MCF 10A (cell line): ENCODE measurements at regions not wholly inside any gene's neighbourhood (a gene's known extent, or its start where the extent isn't known, plus 50 kb on each side); places are given as distances from the start of the nearest gene placed in this dataset.
"Not testable (repeated sequence)": the region's sequence is repeated elsewhere in the genome, so short reads cannot be mapped to it uniquely, and the experiment has no call there.

Experiments used
- BruUV-seq: library from RNA; stranded (reverse); fragments of 400-500 nt; replicated peaks from 2 replicates; lab custom pipeline; 2021; lab: Mats Ljungman, UMichigan
- CTCF ChIA-PET: fragments of 300-600 bp; sonication (Branson Sonifier 250); formaldehyde crosslinking; extraction: SDS; loops from one replicate; lab custom pipeline; 2021; ENCODE audit warnings: antibody characterized with exemption, inconsistent platforms; lab: Yijun Ruan, JAX
- POLR2A ChIA-PET: fragments of 300-600, 350-650 bp; sonication (Branson Sonifier 250); formaldehyde crosslinking; extraction: SDS; loops from one replicate; lab custom pipeline; 2020; ENCODE audit warnings: antibody characterized with exemption, inconsistent platforms; lab: Yijun Ruan, JAX
- DNase-seq: peaks from one replicate; pipeline ENCODE4 v3.0.0-alpha.2; 2018; ENCODE audit not compliant: unreplicated experiment
- H3K27ac Mint-ChIP-seq: one replicate; pipeline ENCODE4 v1.8.0; 2022; ENCODE audit warnings: mild to moderate bottlenecking, low read depth, mixed read lengths; ENCODE audit not compliant: unreplicated experiment
- H3K27me3 Mint-ChIP-seq: one replicate; pipeline ENCODE4 v1.8.0; 2022; ENCODE audit warnings: mixed read lengths; ENCODE audit not compliant: insufficient read depth, unreplicated experiment
- H3K36me3 Mint-ChIP-seq: one replicate; pipeline ENCODE4 v1.8.0; 2022; ENCODE audit warnings: mild to moderate bottlenecking, moderate library complexity, mixed read lengths; ENCODE audit not compliant: insufficient read depth, unreplicated experiment
- H3K4me1 Mint-ChIP-seq: one replicate; pipeline ENCODE4 v1.8.0; 2022; ENCODE audit warnings: mixed read lengths; ENCODE audit not compliant: insufficient read depth, unreplicated experiment
- H3K4me3 Mint-ChIP-seq: one replicate; pipeline ENCODE4 v1.8.0; 2022; ENCODE audit warnings: mild to moderate bottlenecking, moderate library complexity, mixed read lengths; ENCODE audit not compliant: unreplicated experiment
- H3K9me3 Mint-ChIP-seq: one replicate; pipeline ENCODE4 v1.8.0; 2022; ENCODE audit warnings: mixed read lengths; ENCODE audit not compliant: unreplicated experiment
- intact Hi-C: fragments of 100-400 bp; cut with micrococcal nuclease; formaldehyde crosslinking; loops from 2 replicates; pipeline ENCODE4 v1.14.1; 2022
- TF ChIP-seq, protein P1 (sequence below): fragments of 200-600 bp; IDR thresholded peaks from one replicate; pipeline ENCODE4 v1.8.0; 2022; ENCODE audit warnings: antibody characterized with exemption, mild to moderate bottlenecking; ENCODE audit not compliant: unreplicated experiment

DNA sequence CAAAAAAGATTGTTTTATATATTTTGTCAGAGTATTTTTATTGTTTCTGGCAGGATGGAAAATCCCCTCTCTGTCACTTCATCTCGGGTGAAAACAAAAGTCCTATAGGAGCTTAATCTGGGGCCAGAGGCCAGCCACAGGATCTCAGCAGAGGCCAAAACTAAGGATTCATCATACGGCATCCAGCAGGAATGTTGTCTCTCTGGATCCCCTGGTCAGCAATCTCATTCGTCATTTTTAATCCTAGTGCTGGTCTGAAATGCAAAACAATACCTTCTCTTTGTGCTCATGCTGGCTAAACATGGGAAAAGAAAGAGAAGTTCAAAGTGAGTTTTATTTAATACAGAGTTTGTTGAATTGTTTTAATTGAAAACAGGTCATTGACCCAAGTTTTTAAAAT lies 482.5 kb upstream of the AUTS2 start:
- no peaks in the 10 kb centered on the region for H3K27me3 Mint-ChIP-seq
- TF ChIP-seq, protein P1, sequence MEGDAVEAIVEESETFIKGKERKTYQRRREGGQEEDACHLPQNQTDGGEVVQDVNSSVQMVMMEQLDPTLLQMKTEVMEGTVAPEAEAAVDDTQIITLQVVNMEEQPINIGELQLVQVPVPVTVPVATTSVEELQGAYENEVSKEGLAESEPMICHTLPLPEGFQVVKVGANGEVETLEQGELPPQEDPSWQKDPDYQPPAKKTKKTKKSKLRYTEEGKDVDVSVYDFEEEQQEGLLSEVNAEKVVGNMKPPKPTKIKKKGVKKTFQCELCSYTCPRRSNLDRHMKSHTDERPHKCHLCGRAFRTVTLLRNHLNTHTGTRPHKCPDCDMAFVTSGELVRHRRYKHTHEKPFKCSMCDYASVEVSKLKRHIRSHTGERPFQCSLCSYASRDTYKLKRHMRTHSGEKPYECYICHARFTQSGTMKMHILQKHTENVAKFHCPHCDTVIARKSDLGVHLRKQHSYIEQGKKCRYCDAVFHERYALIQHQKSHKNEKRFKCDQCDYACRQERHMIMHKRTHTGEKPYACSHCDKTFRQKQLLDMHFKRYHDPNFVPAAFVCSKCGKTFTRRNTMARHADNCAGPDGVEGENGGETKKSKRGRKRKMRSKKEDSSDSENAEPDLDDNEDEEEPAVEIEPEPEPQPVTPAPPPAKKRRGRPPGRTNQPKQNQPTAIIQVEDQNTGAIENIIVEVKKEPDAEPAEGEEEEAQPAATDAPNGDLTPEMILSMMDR = no peak
- no peaks in the 10 kb centered on the region for H3K4me1 Mint-ChIP-seq
- H3K4me3 Mint-ChIP-seq = no peak overlapping the region
- intact Hi-C loops = no loop called here
- CTCF ChIA-PET = no interaction called here
- H3K36me3 Mint-ChIP-seq = no peaks in the 10 kb centered on the region
- POLR2A ChIA-PET = no interaction called here
- no peak for DNase-seq
- H3K27ac Mint-ChIP-seq = no peak overlapping the region
- no TSS peak for BruUV-seq
- peaks cover 29% of the 10 kb centered on the region for H3K9me3 Mint-ChIP-seq

DNA sequence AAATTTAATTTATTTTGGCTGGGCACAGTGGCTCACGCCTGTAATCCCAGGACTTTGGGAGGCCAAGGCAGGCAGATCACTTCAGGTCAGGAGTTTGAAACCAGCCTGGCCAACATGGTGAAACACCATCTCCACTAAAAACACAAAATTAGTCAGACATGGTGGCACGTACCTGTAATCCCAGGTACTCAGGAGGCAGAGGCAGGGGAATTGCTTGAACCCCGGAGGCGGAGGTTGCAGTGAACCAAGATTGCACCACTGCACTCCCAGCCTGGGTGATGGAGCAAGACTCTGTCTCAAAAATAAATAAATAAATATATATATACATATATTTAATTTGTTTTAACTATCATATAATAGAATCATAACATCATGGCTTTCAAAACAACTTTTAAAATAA lies 482.1 kb upstream of the AUTS2 start:
- H3K36me3 Mint-ChIP-seq, DNase-seq, CTCF ChIA-PET, BruUV-seq, intact Hi-C loops, H3K27ac Mint-ChIP-seq, H3K4me3 Mint-ChIP-seq, H3K4me1 Mint-ChIP-seq, H3K27me3 Mint-ChIP-seq, POLR2A ChIA-PET: not testable (repeated sequence)
- H3K9me3 Mint-ChIP-seq = peaks cover 31% of the 10 kb centered on the region

DNA sequence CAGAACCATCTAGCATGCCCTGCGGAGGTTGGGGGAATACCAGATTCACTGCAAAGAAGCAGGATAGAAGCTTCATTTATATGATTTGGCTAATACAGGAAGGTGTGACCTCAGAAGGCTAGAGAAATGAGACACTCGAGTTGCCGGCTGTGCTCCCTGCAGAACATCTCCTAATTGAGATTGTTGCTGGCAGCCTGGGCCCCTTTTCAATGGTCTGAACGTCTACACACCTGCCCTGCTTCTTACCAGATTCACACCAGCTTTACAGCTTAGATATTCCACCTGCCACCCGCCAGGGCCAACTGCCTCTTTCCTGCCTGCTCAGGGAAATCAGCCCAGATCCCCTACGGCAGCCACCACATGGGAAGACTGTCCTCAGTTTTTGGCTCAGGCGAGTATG lies 475.3 kb upstream of the AUTS2 start:
- Mint-ChIP-seq H3K27ac (no peak overlapping the region), H3K4me3 (no peak overlapping the region), H3K4me1 (no peaks in the 10 kb centered on the region), H3K36me3 (no peaks in the 10 kb centered on the region), H3K27me3 (no peaks in the 10 kb centered on the region), H3K9me3 (peaks cover 32% of the 10 kb centered on the region)
- no peak for DNase-seq
- intact Hi-C loops = no loop called here
- POLR2A ChIA-PET = no interaction called here
- no TSS peak for BruUV-seq
- TF ChIP-seq, protein P1 = no peak
- CTCF ChIA-PET = no interaction called here

- POLR2A ChIA-PET = no interaction called here
- DNase-seq = no peak
- no peak overlapping the region for H3K4me3 Mint-ChIP-seq
- H3K27ac Mint-ChIP-seq = no peak overlapping the region
- BruUV-seq = no TSS peak
- H3K4me1 Mint-ChIP-seq = no peaks in the 10 kb centered on the region
- H3K36me3 Mint-ChIP-seq = no peaks in the 10 kb centered on the region
- TF ChIP-seq, protein P1 = no peak
- peaks cover 46% of the 10 kb centered on the region for H3K9me3 Mint-ChIP-seq
- H3K27me3 Mint-ChIP-seq = no peaks in the 10 kb centered on the region
- intact Hi-C loops = no loop called here
- CTCF ChIA-PET = no interaction called here
These were observed 471.3 kb upstream of the AUTS2 start for GRCh38 chr7:69126896-69127479.

DNA sequence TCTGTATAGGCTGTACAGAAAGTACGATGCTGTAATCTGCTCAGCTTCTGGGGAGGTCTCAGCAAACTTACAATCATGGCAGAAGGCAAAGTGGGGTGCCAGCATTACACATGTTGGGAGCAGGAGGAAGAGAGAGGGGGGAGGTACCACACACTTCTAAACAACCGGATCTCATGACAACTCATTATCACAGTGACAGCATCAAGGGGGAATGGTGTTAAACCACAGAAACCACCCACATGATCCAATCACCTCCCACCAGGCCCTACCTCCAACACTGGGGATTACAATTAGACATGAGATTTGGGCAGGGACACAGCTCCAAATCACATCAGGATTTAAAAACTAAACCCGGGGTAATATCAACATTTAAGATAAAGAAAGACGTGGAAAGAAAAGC lies 468.8 kb upstream of the AUTS2 start:
- no peak overlapping the region for H3K4me3 Mint-ChIP-seq

More for the DNA sequence above, 468.8 kb upstream of the AUTS2 start:
- H3K27ac Mint-ChIP-seq = no peak overlapping the region
- TF ChIP-seq, protein P1 = no peak
- no TSS peak for BruUV-seq
- no peak for DNase-seq
- intact Hi-C loops = no loop called here
- POLR2A ChIA-PET = no interaction called here
- H3K9me3 Mint-ChIP-seq = peaks cover 48% of the 10 kb centered on the region
- H3K4me1 Mint-ChIP-seq = no peaks in the 10 kb centered on the region
- CTCF ChIA-PET = no interaction called here
- H3K27me3 Mint-ChIP-seq = no peaks in the 10 kb centered on the region
- no peaks in the 10 kb centered on the region for H3K36me3 Mint-ChIP-seq
